ENCODE measurements at regions not wholly inside any gene's neighbourhood (a gene's known extent, or its start where the extent isn't known, plus 50 kb on each side); places are given as distances from the start of the nearest gene placed in this dataset.
A peak's percentile ranks its signal among the peaks of the same experiment; 100 is the strongest.

GRCh38 chr5:5645198-5645597, 222.7 kb downstream of the ICE1 start:
- Histone ChIP-seq H3K36me3 (no peaks in the 10 kb centered on the region), H3K9me3 (no peaks in the 10 kb centered on the region), H3K27ac (no peak overlapping the region), H3K4me3 (no peak overlapping the region), H3K27me3 (no peaks in the 10 kb centered on the region), H3K4me1 (no peaks in the 10 kb centered on the region)
- WGBS, 2 donors (ENCODE audit: low coverage in 1 of 2) = 77% methylated on average over 2 of the region's 2 CpGs; no CpG with 5 or more reads in 1 of the 2 donors
- no peak for DNase-seq
- intact Hi-C loops (cut with DNase I; ENCODE audit: low total_unique reads) (no loop called here), in situ Hi-C loops (cut with MboI; ENCODE audit: low pct_ligation_motif_present in 1 of 4, low pct_unique_long_range_greater_than_20kb in 1 of 4, low sequenced_read_pairs in 3 of 4) (no loop called here)
- TF ChIP-seq EP300 (IDR thresholded peaks at IDR 0.05; ENCODE audit: low read depth) = no peak
- no peak for TF ChIP-seq CTCF (IDR thresholded peaks at IDR 0.05)
- TF ChIP-seq POLR2AphosphoS5 (IDR thresholded peaks at IDR 0.05) = no peak
- TF ChIP-seq POLR2A (IDR thresholded peaks at IDR 0.05) = no peak

- intact Hi-C loops (cut with DNase I; ENCODE audit: low total_unique reads) (no loop called here), in situ Hi-C loops (cut with MboI; ENCODE audit: low pct_ligation_motif_present in 1 of 4, low pct_unique_long_range_greater_than_20kb in 1 of 4, low sequenced_read_pairs in 3 of 4) (no loop called here)
- 57% methylated on average over 6 of the region's 6 CpGs; no CpG with 5 or more reads in 1 of the 2 donors for WGBS, 2 donors (ENCODE audit: low coverage in 1 of 2)
- DNase-seq = no peak
- no peak overlapping the region for H3K4me3 ChIP-seq
- no peaks in the 10 kb centered on the region for H3K36me3 ChIP-seq
- no peaks in the 10 kb centered on the region for H3K4me1 ChIP-seq
- TF ChIP-seq POLR2AphosphoS5 (IDR thresholded peaks at IDR 0.05) (no peak), CTCF (IDR thresholded peaks at IDR 0.05) (no peak), EP300 (IDR thresholded peaks at IDR 0.05; ENCODE audit: low read depth) (no peak), POLR2A (IDR thresholded peaks at IDR 0.05) (no peak)
- no peaks in the 10 kb centered on the region for H3K9me3 ChIP-seq
- H3K27ac ChIP-seq = no peak overlapping the region
- H3K27me3 ChIP-seq = no peaks in the 10 kb centered on the region
These were observed 221.8 kb downstream of the ICE1 start for GRCh38 chr5:5644249-5644648.

GRCh38 chr5:5643481-5643880, 221.0 kb downstream of the ICE1 start:
- no peak for DNase-seq
- Histone ChIP-seq H3K9me3 (no peaks in the 10 kb centered on the region), H3K36me3 (no peaks in the 10 kb centered on the region), H3K27ac (no peak overlapping the region), H3K27me3 (no peaks in the 10 kb centered on the region), H3K4me1 (peaks cover 0 to 4% (median 0%) of the 10 kb centered on the region in 4 donors), H3K4me3 (no peak overlapping the region)
- TF ChIP-seq POLR2AphosphoS5 (IDR thresholded peaks at IDR 0.05) (no peak), CTCF (IDR thresholded peaks at IDR 0.05) (no peak), EP300 (IDR thresholded peaks at IDR 0.05; ENCODE audit: low read depth) (no peak), POLR2A (IDR thresholded peaks at IDR 0.05) (no peak)
- intact Hi-C loops (cut with DNase I; ENCODE audit: low total_unique reads) = no loop called here
- WGBS, 2 donors (ENCODE audit: low coverage in 1 of 2) = 67 to 100% methylated on average over 1 to 4 of the region's 4 CpGs
- in situ Hi-C loops (cut with MboI; ENCODE audit: low pct_ligation_motif_present in 1 of 4, low pct_unique_long_range_greater_than_20kb in 1 of 4, low sequenced_read_pairs in 3 of 4) = no loop called here

GRCh38 chr5:5638211-5638610, 215.7 kb downstream of the ICE1 start:
- no peaks in the 10 kb centered on the region for H3K36me3 ChIP-seq
- H3K4me1 ChIP-seq = peaks cover 0 to 5% (median 0%) of the 10 kb centered on the region in 4 donors
- no peaks in the 10 kb centered on the region for H3K27me3 ChIP-seq
- 66 to 70% methylated on average over 4 of the region's 4 CpGs for WGBS, 2 donors (ENCODE audit: low coverage in 1 of 2)
- in situ Hi-C loops (cut with MboI; ENCODE audit: low pct_ligation_motif_present in 1 of 4, low pct_unique_long_range_greater_than_20kb in 1 of 4, low sequenced_read_pairs in 3 of 4) (no loop called here), intact Hi-C loops (cut with DNase I; ENCODE audit: low total_unique reads) (no loop called here)
- no peak for DNase-seq
- no peak overlapping the region for H3K4me3 ChIP-seq
- no peaks in the 10 kb centered on the region for H3K9me3 ChIP-seq
- TF ChIP-seq POLR2A (IDR thresholded peaks at IDR 0.05) (no peak), EP300 (IDR thresholded peaks at IDR 0.05; ENCODE audit: low read depth) (no peak), POLR2AphosphoS5 (IDR thresholded peaks at IDR 0.05) (no peak), CTCF (IDR thresholded peaks at IDR 0.05) (no peak)
- peak overlapping the region in 2 of 4 donors; percentile 58 to 59 for H3K27ac ChIP-seq

Data from transverse colon (tissue), 4 donors.